Activated T-helper 2 cell treated with anti-CD3 and anti-CD28 coated beads, Interferon-gamma antibody, Interleukin-2, Interleukin-4, amounts not matched to agents 10 μg/mL and 5 μg/mL and 100 μg/mL, durations not matched to agents 14 hours and 24 hours and 36 hours (primary cell): ENCODE measurements at regions not wholly inside any gene's neighbourhood (a gene's known extent, or its start where the extent isn't known, plus 50 kb on each side); places are given as distances from the start of the nearest gene placed in this dataset.

Experiments used
- DNase-seq: peaks from one replicate; pipeline ENCODE4 v3.0.0; 2021; ENCODE audit warnings: low spot score
- H3K27ac Mint-ChIP-seq: one replicate; pipeline ENCODE4 v1.8.0; 2021; ENCODE audit warnings: mixed read lengths
- H3K27me3 Mint-ChIP-seq: one replicate; pipeline ENCODE4 v1.8.0; 2021; ENCODE audit warnings: low read depth, mixed read lengths
- H3K36me3 Mint-ChIP-seq: one replicate; pipeline ENCODE4 v1.8.0; 2021; ENCODE audit warnings: low read depth, mixed read lengths
- H3K4me1 Mint-ChIP-seq: one replicate; pipeline ENCODE4 v1.8.0; 2021; ENCODE audit warnings: low read depth, mixed read lengths
- H3K4me3 Mint-ChIP-seq: one replicate; pipeline ENCODE4 v1.8.0; 2021; ENCODE audit warnings: low read depth, mild to moderate bottlenecking, moderate library complexity, mixed read lengths
- H3K9me3 Mint-ChIP-seq: one replicate; pipeline ENCODE4 v1.8.0; 2021; ENCODE audit warnings: mixed read lengths
- intact Hi-C: fragments of 100-400 bp; cut with micrococcal nuclease; formaldehyde crosslinking; loops from one replicate; pipeline ENCODE4 v1.15.1; 2023

GRCh38 chr3:59249698-59250361 is 200.0 kb upstream of the CFAP20DC start:
- Mint-ChIP-seq H3K27ac (no peak overlapping the region), H3K36me3 (no peaks in the 10 kb centered on the region), H3K27me3 (no peaks in the 10 kb centered on the region), H3K4me3 (no peak overlapping the region), H3K9me3 (peaks cover 9% of the 10 kb centered on the region), H3K4me1 (peaks cover 3% of the 10 kb centered on the region)
- intact Hi-C loops, result no loop called here
- DNase-seq, result no peak

- no peak for DNase-seq
- Mint-ChIP-seq H3K36me3 (no peaks in the 10 kb centered on the region), H3K4me1 (peaks cover 3% of the 10 kb centered on the region), H3K27ac (no peak overlapping the region), H3K9me3 (peaks cover 9% of the 10 kb centered on the region), H3K4me3 (no peak overlapping the region), H3K27me3 (no peaks in the 10 kb centered on the region)
- intact Hi-C loops, result no loop called here
These were observed 199.2 kb upstream of the CFAP20DC start for GRCh38 chr3:59249004-59249403.

GRCh38 chr3:59247402-59247841 is 197.6 kb upstream of the CFAP20DC start:
- Mint-ChIP-seq H3K36me3 (no peaks in the 10 kb centered on the region), H3K9me3 (peaks cover 15% of the 10 kb centered on the region), H3K4me3 (no peak overlapping the region), H3K27ac (no peak overlapping the region), H3K4me1 (peaks cover 3% of the 10 kb centered on the region), H3K27me3 (no peaks in the 10 kb centered on the region)
- intact Hi-C loops, result no loop called here
- no peak for DNase-seq

GRCh38 chr3:59246719-59247401 is 197.0 kb upstream of the CFAP20DC start:
- Mint-ChIP-seq H3K4me1 (peaks cover 3% of the 10 kb centered on the region), H3K27me3 (no peaks in the 10 kb centered on the region)

GRCh38 chr3:59245859-59246501 is 196.2 kb upstream of the CFAP20DC start:
- H3K36me3 Mint-ChIP-seq, result no peaks in the 10 kb centered on the region
- peaks cover 15% of the 10 kb centered on the region for H3K9me3 Mint-ChIP-seq
- intact Hi-C loops, result no loop called here
- no peak overlapping the region for H3K4me3 Mint-ChIP-seq
- peaks cover 3% of the 10 kb centered on the region for H3K4me1 Mint-ChIP-seq
- no peak for DNase-seq
- no peaks in the 10 kb centered on the region for H3K27me3 Mint-ChIP-seq
- no peak overlapping the region for H3K27ac Mint-ChIP-seq

More at GRCh38 chr3:59246719-59247401, 197.0 kb upstream of the CFAP20DC start:
- DNase-seq, result no peak
- Mint-ChIP-seq H3K27ac (no peak overlapping the region), H3K9me3 (peaks cover 15% of the 10 kb centered on the region), H3K4me3 (no peak overlapping the region), H3K36me3 (no peaks in the 10 kb centered on the region)
- intact Hi-C loops, result no loop called here

- no peaks in the 10 kb centered on the region for H3K27me3 Mint-ChIP-seq
- no peaks in the 10 kb centered on the region for H3K36me3 Mint-ChIP-seq
- no peak overlapping the region for H3K4me3 Mint-ChIP-seq
- DNase-seq, result no peak
- H3K9me3 Mint-ChIP-seq, result peaks cover 15% of the 10 kb centered on the region
- peaks cover 3% of the 10 kb centered on the region for H3K4me1 Mint-ChIP-seq
- no peak overlapping the region for H3K27ac Mint-ChIP-seq
- intact Hi-C loops, result no loop called here
These were observed 195.6 kb upstream of the CFAP20DC start for GRCh38 chr3:59245300-59245858.

GRCh38 chr3:59244343-59244742 is 194.5 kb upstream of the CFAP20DC start:
- H3K27me3 Mint-ChIP-seq, result no peaks in the 10 kb centered on the region
- no peak overlapping the region for H3K4me3 Mint-ChIP-seq
- H3K36me3 Mint-ChIP-seq, result no peaks in the 10 kb centered on the region
- intact Hi-C loops, result no loop called here
- no peak overlapping the region for H3K27ac Mint-ChIP-seq
- peaks cover 3% of the 10 kb centered on the region for H3K4me1 Mint-ChIP-seq
- H3K9me3 Mint-ChIP-seq, result peaks cover 14% of the 10 kb centered on the region
- DNase-seq, result no peak

GRCh38 chr3:59243476-59243875 is 193.7 kb upstream of the CFAP20DC start:
- H3K27me3 Mint-ChIP-seq, result peaks cover 3% of the 10 kb centered on the region
- DNase-seq, result no peak
- H3K4me3 Mint-ChIP-seq, result no peak overlapping the region
- intact Hi-C loops, result no loop called here
- H3K9me3 Mint-ChIP-seq, result peaks cover 7% of the 10 kb centered on the region
- no peaks in the 10 kb centered on the region for H3K36me3 Mint-ChIP-seq
- H3K4me1 Mint-ChIP-seq, result peaks cover 3% of the 10 kb centered on the region
- H3K27ac Mint-ChIP-seq, result no peak overlapping the region

- Mint-ChIP-seq H3K4me3 (no peak overlapping the region), H3K9me3 (peaks cover 6% of the 10 kb centered on the region), H3K27me3 (peaks cover 8% of the 10 kb centered on the region), H3K4me1 (peaks cover 2% of the 10 kb centered on the region), H3K36me3 (no peaks in the 10 kb centered on the region), H3K27ac (no peak overlapping the region)
- intact Hi-C loops, result no loop called here
- no peak for DNase-seq
These were observed 190.9 kb upstream of the CFAP20DC start for GRCh38 chr3:59240666-59241255.

- Mint-ChIP-seq H3K4me3 (no peak overlapping the region), H3K27ac (no peak overlapping the region), H3K27me3 (peaks cover 8% of the 10 kb centered on the region), H3K4me1 (peaks cover 11% of the 10 kb centered on the region), H3K9me3 (peaks cover under 1% of the 10 kb centered on the region), H3K36me3 (no peaks in the 10 kb centered on the region)
- no peak for DNase-seq
- intact Hi-C loops, result loop anchor here (5.0 kb wide), 1 partner anchor 150 kb away; no protein-coding TSS in a partner anchor
These were observed 187.3 kb upstream of the CFAP20DC start for GRCh38 chr3:59237121-59237520.

GRCh38 chr3:59235634-59236012 is 185.8 kb upstream of the CFAP20DC start:
- H3K4me1 Mint-ChIP-seq, result peaks cover 11% of the 10 kb centered on the region
- peaks cover 12% of the 10 kb centered on the region for H3K9me3 Mint-ChIP-seq
- H3K36me3 Mint-ChIP-seq, result no peaks in the 10 kb centered on the region
- no peak for DNase-seq
- intact Hi-C loops, result loop anchor here (2.0 to 5.0 kb wide), 2 partner anchors 51 to 152 kb away; no protein-coding TSS in a partner anchor
- H3K27me3 Mint-ChIP-seq, result peaks cover 8% of the 10 kb centered on the region
- H3K27ac Mint-ChIP-seq, result no peak overlapping the region
- no peak overlapping the region for H3K4me3 Mint-ChIP-seq

- Mint-ChIP-seq H3K4me3 (no peak overlapping the region), H3K36me3 (no peaks in the 10 kb centered on the region), H3K27ac (no peak overlapping the region), H3K9me3 (peaks cover 16% of the 10 kb centered on the region), H3K4me1 (peaks cover 11% of the 10 kb centered on the region), H3K27me3 (peaks cover 8% of the 10 kb centered on the region)
- DNase-seq, result no peak
- intact Hi-C loops, result loop anchor here (2.0 to 5.0 kb wide), 2 partner anchors 52 to 152 kb away; no protein-coding TSS in a partner anchor
These were observed 185.2 kb upstream of the CFAP20DC start for GRCh38 chr3:59234884-59235633.
